Spinal cord (tissue), 9 donors: ENCODE measurements at regions not wholly inside any gene's neighbourhood (a gene's known extent, or its start where the extent isn't known, plus 50 kb on each side); places are given as distances from the start of the nearest gene placed in this dataset.

ENCODE experiments used
- DNase-seq, 6 donors: peaks; one replicate each; pipeline versions ENCODE4 v3.0.0 to v3.0.0-alpha.2; 2013 to 2015; ENCODE audit warnings: low spot score in 6 of 6, low read depth in 4 of 6
- H3K27ac ChIP-seq: one replicate; pipeline ENCODE4 v1.5.1; 2013; ENCODE audit warnings: low read depth, low read length, control low read depth
- H3K27me3 ChIP-seq: one replicate; pipeline ENCODE4 v1.6.1; 2013; ENCODE audit warnings: low read length; ENCODE audit not compliant: control insufficient read depth, insufficient read depth
- H3K36me3 ChIP-seq: one replicate; pipeline ENCODE4 v1.6.1; 2013; ENCODE audit warnings: low read length; ENCODE audit not compliant: control insufficient read depth, insufficient read depth
- H3K4me1 ChIP-seq: one replicate; pipeline ENCODE4 v1.6.1; 2013; ENCODE audit warnings: low read length; ENCODE audit not compliant: control insufficient read depth, insufficient read depth
- H3K4me3 ChIP-seq: one replicate; pipeline ENCODE4 v1.5.1; 2013; ENCODE audit warnings: low read depth, low read length, control low read depth
- H3K9me3 ChIP-seq: one replicate; pipeline ENCODE4 v1.6.1; 2013; ENCODE audit warnings: low read length; ENCODE audit not compliant: control insufficient read depth, insufficient read depth
- WGBS: methylation state at CpG from one replicate; pipeline ENCODE4 v1.1.5; 2013; ENCODE audit warnings: missing lambda C conversion rate; ENCODE audit not compliant: insufficient coverage; 5-methylcytosine and 5-hydroxymethylcytosine counted together
- donor health status: healthy.

- no peak overlapping the region for H3K27ac ChIP-seq
- H3K9me3 ChIP-seq, result no peaks in the 10 kb centered on the region
- H3K4me1 ChIP-seq, result no peaks in the 10 kb centered on the region
- no peaks in the 10 kb centered on the region for H3K27me3 ChIP-seq
- no peak for DNase-seq
- WGBS, result 84% methylated on average over 20 of the region's 21 CpGs
- H3K4me3 ChIP-seq, result no peak overlapping the region
- H3K36me3 ChIP-seq, result no peaks in the 10 kb centered on the region
These were observed 289.6 kb upstream of the B3GAT1 start for GRCh38 chr11:134701564-134702165.

DNA sequence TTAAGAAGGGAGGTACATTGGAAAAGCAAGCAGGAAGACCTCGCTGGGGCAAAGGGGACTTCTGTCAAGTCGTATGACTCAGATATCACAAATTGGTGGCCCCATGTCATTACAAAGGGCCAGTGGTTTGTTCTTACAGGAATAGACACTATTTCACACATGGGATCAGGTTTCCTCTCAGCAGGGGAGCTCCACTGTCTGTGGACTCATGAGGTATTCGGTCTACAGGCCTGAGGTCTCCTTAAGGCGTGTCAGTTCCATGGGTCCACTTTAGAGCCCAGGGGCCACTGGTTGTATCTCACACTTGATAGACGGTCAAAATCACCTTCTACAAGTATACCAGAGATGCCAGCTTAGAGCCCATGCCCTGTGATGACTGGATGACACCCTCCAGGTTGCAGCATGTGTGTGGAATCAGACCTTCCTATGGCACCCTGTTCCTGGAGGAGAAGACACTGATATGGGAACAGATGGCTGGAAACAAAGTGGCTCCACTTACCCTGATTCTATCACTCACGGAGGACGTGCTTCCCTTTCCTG, 288.1 kb upstream of the B3GAT1 start:
- 88% methylated on average over 6 of the region's 7 CpGs for WGBS
- Histone ChIP-seq H3K4me3 (no peak overlapping the region), H3K27me3 (no peaks in the 10 kb centered on the region), H3K27ac (no peak overlapping the region), H3K9me3 (no peaks in the 10 kb centered on the region), H3K4me1 (no peaks in the 10 kb centered on the region), H3K36me3 (no peaks in the 10 kb centered on the region)
- no peak for DNase-seq

DNA sequence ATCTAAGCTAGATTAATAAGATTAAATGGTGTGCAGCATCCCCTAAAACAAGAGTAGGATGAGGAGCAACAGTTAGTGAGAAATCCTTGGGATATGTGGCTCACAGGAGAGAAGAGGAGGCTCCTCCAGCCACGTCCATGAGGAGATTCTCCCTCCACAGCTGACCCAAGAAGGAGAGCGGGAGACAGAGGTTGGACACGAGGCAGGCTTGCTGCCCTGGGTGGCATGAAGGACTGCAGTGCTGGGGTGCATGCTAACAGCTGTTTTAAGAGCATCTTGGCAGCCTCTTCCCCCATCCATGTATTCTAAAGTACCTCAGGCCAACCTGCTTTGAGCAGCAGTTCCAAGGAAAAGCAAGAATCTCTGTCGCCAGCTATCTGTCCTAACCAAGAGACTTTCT, 284.4 kb upstream of the B3GAT1 start:
- H3K27ac ChIP-seq, result no peak overlapping the region
- no peak for DNase-seq
- no CpG with 5 or more reads among the region's 4 CpGs for WGBS
- H3K4me3 ChIP-seq, result no peak overlapping the region
- H3K36me3 ChIP-seq, result no peaks in the 10 kb centered on the region
- H3K27me3 ChIP-seq, result no peaks in the 10 kb centered on the region
- H3K4me1 ChIP-seq, result no peaks in the 10 kb centered on the region
- no peaks in the 10 kb centered on the region for H3K9me3 ChIP-seq

DNA sequence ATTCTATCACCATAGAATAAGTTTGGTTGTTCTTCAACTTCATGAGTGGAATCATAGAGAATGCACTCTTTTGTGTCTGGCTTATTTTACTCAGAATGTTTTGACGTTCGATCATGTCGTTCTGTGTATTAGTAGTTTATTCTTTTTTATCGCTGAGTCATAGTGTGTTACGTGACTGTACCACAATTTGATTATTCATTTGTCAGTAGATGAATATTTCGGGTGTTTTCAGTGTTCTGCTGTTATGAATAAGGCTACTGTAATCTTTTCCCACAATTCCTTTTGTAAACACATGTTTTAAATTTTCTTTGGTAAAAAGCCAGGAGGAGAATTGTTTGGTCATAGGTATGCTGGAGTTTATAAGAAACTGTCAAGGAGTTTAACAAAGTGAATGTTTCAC, 279.9 kb upstream of the B3GAT1 start:
- Histone ChIP-seq H3K9me3 (no peaks in the 10 kb centered on the region), H3K27ac (no peak overlapping the region), H3K4me1 (no peaks in the 10 kb centered on the region), H3K27me3 (peaks cover 3% of the 10 kb centered on the region), H3K4me3 (no peak overlapping the region), H3K36me3 (no peaks in the 10 kb centered on the region)
- DNase-seq, result no peak
- no CpG with 5 or more reads among the region's 6 CpGs for WGBS

DNA sequence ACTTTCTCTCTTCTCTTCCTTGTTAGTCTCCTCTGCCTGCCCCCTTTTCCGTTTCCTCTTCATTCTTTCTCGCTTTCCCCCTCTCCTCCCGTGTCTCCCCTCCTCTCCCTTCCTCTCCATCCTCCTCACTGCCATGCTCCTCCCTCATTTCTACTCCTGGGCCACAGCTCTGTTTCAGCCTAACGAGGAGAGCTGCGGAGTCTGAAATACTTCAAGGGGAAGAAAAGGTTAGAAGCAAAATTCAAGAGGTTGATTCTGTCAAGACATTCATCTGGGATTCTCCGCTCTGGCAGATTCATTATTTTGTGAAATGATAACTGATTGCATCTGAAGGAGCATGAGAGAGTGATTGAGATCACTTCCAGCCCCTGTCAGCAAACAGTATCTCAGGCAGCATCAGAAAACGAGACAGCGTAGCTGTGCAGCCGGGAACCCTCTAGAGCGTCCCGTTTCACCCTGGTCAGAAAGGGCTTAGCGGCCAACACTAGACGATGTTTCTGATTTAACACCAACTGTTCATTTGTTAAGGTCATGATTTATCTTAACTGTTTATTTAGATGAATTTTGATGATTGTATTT, 279.3 kb upstream of the B3GAT1 start:
- no peaks in the 10 kb centered on the region for H3K36me3 ChIP-seq
- no peak overlapping the region for H3K4me3 ChIP-seq
- no peaks in the 10 kb centered on the region for H3K9me3 ChIP-seq
- no peak for DNase-seq
- H3K27ac ChIP-seq, result no peak overlapping the region
- H3K4me1 ChIP-seq, result peaks cover 4% of the 10 kb centered on the region
- peaks cover 3% of the 10 kb centered on the region for H3K27me3 ChIP-seq
- WGBS, result 80% methylated on average over 8 of the region's 13 CpGs

DNA sequence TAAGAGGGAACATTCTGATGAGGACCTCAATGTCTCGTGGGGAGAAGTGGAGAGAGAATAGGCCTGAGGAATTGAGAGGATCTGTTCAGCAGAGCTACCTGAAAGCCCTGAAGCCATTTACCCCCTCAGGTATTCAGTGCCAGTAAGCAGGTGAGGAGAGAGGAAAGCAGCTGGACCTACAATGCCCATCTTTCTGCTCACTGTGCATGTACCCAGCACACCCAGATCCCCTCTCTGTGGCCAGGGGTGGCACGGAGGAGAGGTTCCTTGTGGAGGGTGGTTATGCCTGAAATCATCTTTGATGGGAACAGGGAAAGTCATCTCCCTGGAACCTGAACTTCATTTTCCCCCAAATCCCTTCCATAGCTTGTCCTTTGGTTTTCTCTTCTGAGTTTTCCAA, 277.8 kb upstream of the B3GAT1 start:
- Histone ChIP-seq H3K27me3 (peaks cover 3% of the 10 kb centered on the region), H3K4me3 (no peak overlapping the region), H3K27ac (no peak overlapping the region), H3K4me1 (peaks cover 9% of the 10 kb centered on the region), H3K9me3 (no peaks in the 10 kb centered on the region), H3K36me3 (no peaks in the 10 kb centered on the region)
- 86% methylated on average over 1 of the region's 2 CpGs for WGBS
- DNase-seq, result no peak

GRCh38 chr11:134687548-134687947, 275.5 kb upstream of the B3GAT1 start:
- no peak overlapping the region for H3K4me3 ChIP-seq
- no peak for DNase-seq
- WGBS, result 80% methylated on average over 2 of the region's 2 CpGs
- H3K27me3 ChIP-seq, result peaks cover 3% of the 10 kb centered on the region
- H3K9me3 ChIP-seq, result no peaks in the 10 kb centered on the region
- no peaks in the 10 kb centered on the region for H3K36me3 ChIP-seq
- H3K4me1 ChIP-seq, result peaks cover 13% of the 10 kb centered on the region
- H3K27ac ChIP-seq, result no peak overlapping the region

DNA sequence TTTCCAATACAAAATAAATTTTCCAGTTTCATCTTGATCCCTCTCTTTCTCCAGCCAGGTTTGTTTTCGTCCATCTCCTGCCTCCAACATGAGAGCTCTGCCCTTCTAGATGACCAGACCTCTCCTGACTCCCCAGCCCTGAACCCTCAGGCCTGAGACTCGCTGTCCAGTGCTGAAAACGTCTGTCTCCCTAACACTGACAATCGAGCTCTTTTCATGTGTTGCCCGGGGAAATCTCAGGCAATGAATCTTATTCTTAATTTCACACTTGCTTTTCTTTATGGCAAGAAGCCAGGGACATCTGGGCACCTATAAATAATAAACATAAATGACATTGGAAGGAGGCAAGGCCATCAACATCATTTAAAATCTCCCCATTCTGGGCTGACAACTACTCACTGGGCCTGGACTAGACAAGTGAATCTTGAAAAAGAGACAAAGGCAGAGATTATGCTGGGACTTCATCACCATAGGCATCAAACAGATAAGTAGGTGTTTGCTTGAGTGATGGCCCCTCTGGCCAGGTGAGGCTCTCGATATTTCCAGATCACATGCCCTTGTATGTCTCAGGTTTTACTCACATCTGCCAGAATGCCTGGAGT, 274.5 kb upstream of the B3GAT1 start:
- 18% methylated on average over 5 of the region's 6 CpGs for WGBS
- peaks cover 13% of the 10 kb centered on the region for H3K4me1 ChIP-seq
- no peak overlapping the region for H3K4me3 ChIP-seq
- no peaks in the 10 kb centered on the region for H3K9me3 ChIP-seq
- no peaks in the 10 kb centered on the region for H3K36me3 ChIP-seq
- peaks cover 5% of the 10 kb centered on the region for H3K27me3 ChIP-seq
- DNase-seq, result peak in 2 of 6 donors; percentile 51 to 66
- no peak overlapping the region for H3K27ac ChIP-seq

DNA sequence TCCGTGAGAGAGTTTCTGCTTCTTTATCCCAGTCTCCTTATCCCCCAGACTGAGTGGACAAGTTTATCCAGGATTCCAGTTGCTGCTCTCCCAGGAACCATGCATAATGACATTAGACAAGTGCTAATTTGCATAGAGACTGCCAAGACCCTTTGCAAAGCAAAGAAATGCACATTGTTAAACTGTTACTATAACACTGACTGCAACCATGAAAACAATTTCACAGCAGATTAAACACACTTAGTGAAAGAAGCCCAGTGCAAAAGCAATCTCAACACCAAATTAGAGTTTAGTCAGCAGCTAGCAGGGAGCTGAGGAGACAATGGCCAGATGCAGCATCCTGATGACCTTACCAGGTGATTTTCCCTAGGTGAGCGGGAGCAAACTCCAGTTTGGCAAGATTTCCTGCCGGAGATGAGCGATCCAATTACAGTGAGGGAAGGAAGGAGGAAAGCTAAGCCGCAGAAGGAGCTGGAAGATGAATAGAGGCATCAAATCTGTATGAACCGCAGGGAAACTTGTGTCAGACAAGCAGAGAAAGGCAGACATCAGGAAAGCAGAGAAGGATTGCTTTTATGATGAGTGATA, 273.8 kb upstream of the B3GAT1 start:
- Histone ChIP-seq H3K4me3 (no peak overlapping the region), H3K36me3 (no peaks in the 10 kb centered on the region), H3K4me1 (peaks cover 13% of the 10 kb centered on the region), H3K27me3 (peaks cover 5% of the 10 kb centered on the region), H3K27ac (peak overlapping the region; percentile 16), H3K9me3 (no peaks in the 10 kb centered on the region)
- DNase-seq, result peak; percentile 45 to 94 (median 59)
- 13% methylated on average over 5 of the region's 6 CpGs for WGBS
